ENCODE measurements at regions not wholly inside any gene's neighbourhood (a gene's known extent, or its start where the extent isn't known, plus 50 kb on each side); places are given as distances from the start of the nearest gene placed in this dataset.

DNA sequence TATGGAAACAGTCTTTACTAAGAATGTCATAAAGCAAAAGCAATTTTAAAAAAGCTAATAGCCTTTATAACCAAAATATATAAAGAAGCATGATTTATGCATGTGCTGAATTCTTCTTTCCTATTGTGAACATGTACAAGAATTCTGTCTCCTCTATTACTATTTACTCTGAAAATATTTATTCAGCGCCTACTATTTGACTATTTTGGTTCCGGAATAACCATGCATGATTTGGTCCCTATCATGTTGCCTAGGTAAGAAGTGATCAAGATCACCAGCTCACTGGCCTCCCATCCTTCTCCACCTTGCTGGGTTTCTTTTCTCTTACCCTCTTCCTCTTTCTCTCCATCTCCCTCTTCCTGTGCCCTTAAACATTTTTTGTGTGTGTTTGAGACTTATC, 443.8 kb downstream of the SH3GL2 start:
- TF ChIP-seq POLR2A (IDR thresholded peaks at IDR 0.05), result no peak
- TF ChIP-seq, protein P1, sequence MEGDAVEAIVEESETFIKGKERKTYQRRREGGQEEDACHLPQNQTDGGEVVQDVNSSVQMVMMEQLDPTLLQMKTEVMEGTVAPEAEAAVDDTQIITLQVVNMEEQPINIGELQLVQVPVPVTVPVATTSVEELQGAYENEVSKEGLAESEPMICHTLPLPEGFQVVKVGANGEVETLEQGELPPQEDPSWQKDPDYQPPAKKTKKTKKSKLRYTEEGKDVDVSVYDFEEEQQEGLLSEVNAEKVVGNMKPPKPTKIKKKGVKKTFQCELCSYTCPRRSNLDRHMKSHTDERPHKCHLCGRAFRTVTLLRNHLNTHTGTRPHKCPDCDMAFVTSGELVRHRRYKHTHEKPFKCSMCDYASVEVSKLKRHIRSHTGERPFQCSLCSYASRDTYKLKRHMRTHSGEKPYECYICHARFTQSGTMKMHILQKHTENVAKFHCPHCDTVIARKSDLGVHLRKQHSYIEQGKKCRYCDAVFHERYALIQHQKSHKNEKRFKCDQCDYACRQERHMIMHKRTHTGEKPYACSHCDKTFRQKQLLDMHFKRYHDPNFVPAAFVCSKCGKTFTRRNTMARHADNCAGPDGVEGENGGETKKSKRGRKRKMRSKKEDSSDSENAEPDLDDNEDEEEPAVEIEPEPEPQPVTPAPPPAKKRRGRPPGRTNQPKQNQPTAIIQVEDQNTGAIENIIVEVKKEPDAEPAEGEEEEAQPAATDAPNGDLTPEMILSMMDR (IDR thresholded peaks at IDR 0.05), result no peak
